ES-I3 (cell line): ENCODE measurements at regions not wholly inside any gene's neighbourhood (a gene's known extent, or its start where the extent isn't known, plus 50 kb on each side); places are given as distances from the start of the nearest gene placed in this dataset.

Experiments used
- H3K36me3 ChIP-seq: 2 replicates; pipeline ENCODE4 v1.6.1; 2013; ENCODE audit warnings: mild to moderate bottlenecking, low read length, control low read depth, moderate library complexity; ENCODE audit not compliant: insufficient read depth
- H3K4me1 ChIP-seq: 2 replicates; pipeline ENCODE4 v1.6.1; 2013; ENCODE audit warnings: mild to moderate bottlenecking, control low read depth, low read length; ENCODE audit not compliant: insufficient read depth
- H3K9ac ChIP-seq: 2 replicates; pipeline ENCODE4 v1.6.1; 2013; ENCODE audit warnings: low read depth, mild to moderate bottlenecking, low read length, moderate library complexity
- H3K9me3 ChIP-seq: 2 replicates; pipeline ENCODE4 v1.6.1; 2013; ENCODE audit warnings: mild to moderate bottlenecking, low read length, moderate library complexity; ENCODE audit not compliant: control insufficient read depth, insufficient read depth

- Histone ChIP-seq H3K9ac (no peak overlapping the region), H3K9me3 (no peaks in the 10 kb centered on the region), H3K36me3 (no peaks in the 10 kb centered on the region), H3K4me1 (0 out of 2 replicates have a peak, but pooled peaks cover 4% of the 10 kb centered on the region)
Measured at GRCh38 chr19:30153326-30154210, 211.5 kb downstream of the URI1 start.

- no peaks in the 10 kb centered on the region for H3K36me3 ChIP-seq
- H3K4me1 ChIP-seq, result 0 out of 2 replicates have a peak, but pooled peaks cover 4% of the 10 kb centered on the region
- H3K9me3 ChIP-seq, result no peaks in the 10 kb centered on the region
- no peak overlapping the region for H3K9ac ChIP-seq
Measured at GRCh38 chr19:30154410-30154809, 212.4 kb downstream of the URI1 start.

- no peak overlapping the region for H3K9ac ChIP-seq
- no peaks in the 10 kb centered on the region for H3K9me3 ChIP-seq
- 0 out of 2 replicates have a peak, but pooled peaks cover 4% of the 10 kb centered on the region for H3K4me1 ChIP-seq
- H3K36me3 ChIP-seq, result no peaks in the 10 kb centered on the region
Measured at GRCh38 chr19:30155381-30156200, 213.6 kb downstream of the URI1 start.

GRCh38 chr19:30156646-30157045, 214.6 kb downstream of the URI1 start:
- no peaks in the 10 kb centered on the region for H3K36me3 ChIP-seq
- H3K9ac ChIP-seq, result no peak overlapping the region
- H3K9me3 ChIP-seq, result no peaks in the 10 kb centered on the region
- H3K4me1 ChIP-seq, result 0 out of 2 replicates have a peak, but pooled peaks cover 4% of the 10 kb centered on the region

GRCh38 chr19:30158067-30158892, 213.9 kb upstream of the ZNF536 start:
- Histone ChIP-seq H3K9me3 (no peaks in the 10 kb centered on the region), H3K9ac (no peak overlapping the region), H3K36me3 (no peaks in the 10 kb centered on the region), H3K4me1 (0 out of 2 replicates have a peak, but pooled peaks cover 4% of the 10 kb centered on the region)

- no peak overlapping the region for H3K9ac ChIP-seq
- no peaks in the 10 kb centered on the region for H3K36me3 ChIP-seq
- no peaks in the 10 kb centered on the region for H3K4me1 ChIP-seq
- H3K9me3 ChIP-seq, result no peaks in the 10 kb centered on the region
Measured at GRCh38 chr19:30158893-30159245, 213.3 kb upstream of the ZNF536 start.

- no peak overlapping the region for H3K9ac ChIP-seq
- no peaks in the 10 kb centered on the region for H3K9me3 ChIP-seq
- H3K4me1 ChIP-seq, result no peaks in the 10 kb centered on the region
- no peaks in the 10 kb centered on the region for H3K36me3 ChIP-seq
Measured at GRCh38 chr19:30159636-30160035, 212.5 kb upstream of the ZNF536 start.

GRCh38 chr19:30160426-30160825, 211.8 kb upstream of the ZNF536 start:
- H3K36me3 ChIP-seq, result no peaks in the 10 kb centered on the region
- H3K9me3 ChIP-seq, result no peaks in the 10 kb centered on the region
- no peak overlapping the region for H3K9ac ChIP-seq
- H3K4me1 ChIP-seq, result no peaks in the 10 kb centered on the region

- no peaks in the 10 kb centered on the region for H3K9me3 ChIP-seq
- no peak overlapping the region for H3K9ac ChIP-seq
- no peaks in the 10 kb centered on the region for H3K36me3 ChIP-seq
- H3K4me1 ChIP-seq, result no peaks in the 10 kb centered on the region
Measured at GRCh38 chr19:30161021-30161655, 211.0 kb upstream of the ZNF536 start.

- H3K36me3 ChIP-seq, result no peaks in the 10 kb centered on the region
- H3K9me3 ChIP-seq, result no peaks in the 10 kb centered on the region
- H3K4me1 ChIP-seq, result no peaks in the 10 kb centered on the region
- no peak overlapping the region for H3K9ac ChIP-seq
Measured at GRCh38 chr19:30161770-30162169, 210.4 kb upstream of the ZNF536 start.

GRCh38 chr19:30162718-30163117, 209.5 kb upstream of the ZNF536 start:
- Histone ChIP-seq H3K9me3 (no peaks in the 10 kb centered on the region), H3K4me1 (no peaks in the 10 kb centered on the region), H3K36me3 (no peaks in the 10 kb centered on the region), H3K9ac (no peak overlapping the region)

GRCh38 chr19:30163663-30164062, 208.5 kb upstream of the ZNF536 start:
- Histone ChIP-seq H3K9ac (no peak overlapping the region), H3K9me3 (no peaks in the 10 kb centered on the region), H3K4me1 (no peaks in the 10 kb centered on the region), H3K36me3 (no peaks in the 10 kb centered on the region)

GRCh38 chr19:30165228-30165813, 206.9 kb upstream of the ZNF536 start:
- H3K4me1 ChIP-seq, result no peaks in the 10 kb centered on the region
- no peak overlapping the region for H3K9ac ChIP-seq
- no peaks in the 10 kb centered on the region for H3K9me3 ChIP-seq
- H3K36me3 ChIP-seq, result no peaks in the 10 kb centered on the region
